Caco-2 (cell line): ENCODE measurements at regions not wholly inside any gene's neighbourhood (a gene's known extent, or its start where the extent isn't known, plus 50 kb on each side); places are given as distances from the start of the nearest gene placed in this dataset.
"Not testable (repeated sequence)": the region's sequence is repeated elsewhere in the genome, so short reads cannot be mapped to it uniquely, and the experiment has no call there.

Experiments
- BruUV-seq: library from RNA; stranded (reverse); fragments of 400-500 nt; replicated peaks from 2 replicates; lab custom pipeline; 2021; lab: Mats Ljungman, UMichigan
- CTCF ChIA-PET: fragments of 300-600 bp; sonication (Branson Sonifier 250); formaldehyde crosslinking; loops from one replicate; lab custom pipeline; 2022; ENCODE audit warnings: antibody characterized with exemption; lab: Charles Lee
- POLR2A ChIA-PET: fragments of 300-600 bp; sonication (Branson Sonifier 250); formaldehyde crosslinking; loops from one replicate; lab custom pipeline; 2022; ENCODE audit warnings: antibody characterized with exemption; lab: Charles Lee
- DNase-seq, 2 experiments: peaks; one replicate each; pipeline versions ENCODE4 v3.0.0 to v3.0.0-alpha.2; 2020 to 2022
- H3K27me3 ChIP-seq: replicated peaks from 2 replicates; pipeline ENCODE4 v1.6.0; 2011; ENCODE audit warnings: low read length; ENCODE audit not compliant: control insufficient read depth, insufficient read depth
- H3K36me3 ChIP-seq: 2 replicates; pipeline ENCODE4 v1.5.1; 2011; ENCODE audit warnings: low read length; ENCODE audit not compliant: control insufficient read depth, insufficient read depth
- H3K4me1 ChIP-seq: fragments of 250-450 bp; sonication (Bioruptor Pico); 2 replicates; pipeline ENCODE4 v1.5.1; 2020; ENCODE audit warnings: mild to moderate bottlenecking
- H3K4me3 ChIP-seq: 2 replicates; pipeline ENCODE4 v1.5.1; 2011; ENCODE audit warnings: low read depth, mild to moderate bottlenecking, control low read depth, low read length
- H3K9me3 ChIP-seq: fragments of 250-450 bp; sonication (Bioruptor Pico); 2 replicates; pipeline ENCODE4 v1.5.1; 2020; ENCODE audit warnings: mild to moderate bottlenecking, moderate library complexity
- H3K27ac Mint-ChIP-seq: one replicate; pipeline ENCODE4 v1.8.0; 2022; ENCODE audit warnings: mixed read lengths; ENCODE audit not compliant: unreplicated experiment
- H3K27me3 Mint-ChIP-seq: one replicate; pipeline ENCODE4 v1.8.0; 2022; ENCODE audit warnings: mixed read lengths; ENCODE audit not compliant: insufficient read depth, unreplicated experiment
- H3K36me3 Mint-ChIP-seq: one replicate; pipeline ENCODE4 v1.8.0; 2022; ENCODE audit warnings: mild to moderate bottlenecking, mixed read lengths; ENCODE audit not compliant: insufficient read depth, unreplicated experiment
- H3K4me1 Mint-ChIP-seq: one replicate; pipeline ENCODE4 v1.8.0; 2022; ENCODE audit warnings: low read depth, mixed read lengths; ENCODE audit not compliant: unreplicated experiment
- H3K4me3 Mint-ChIP-seq: one replicate; pipeline ENCODE4 v1.8.0; 2022; ENCODE audit warnings: mild to moderate bottlenecking, moderate library complexity, mixed read lengths; ENCODE audit not compliant: unreplicated experiment
- H3K9me3 Mint-ChIP-seq: one replicate; pipeline ENCODE4 v1.8.0; 2022; ENCODE audit warnings: mixed read lengths; ENCODE audit not compliant: unreplicated experiment
- intact Hi-C: fragments of 100-400 bp; cut with micrococcal nuclease; formaldehyde crosslinking; loops from one replicate; pipeline ENCODE4 v1.10.0; 2022; ENCODE audit not compliant: unreplicated experiment
- TF ChIP-seq, protein P1 (sequence below), 2 experiments: fragments of 200-600 bp in 1 of 2; IDR thresholded peaks; 1 replicate in 1 of 2; 2 replicates in 1 of 2; pipeline versions ENCODE4 v1.5.1 to v1.8.0; 2011 to 2022; ENCODE audit warnings: antibody characterized with exemption in 1 of 2, control low read depth in 1 of 2, inconsistent platforms in 1 of 2, low read depth in 1 of 2, low read length in 1 of 2, mild to moderate bottlenecking in 1 of 2, moderate library complexity in 1 of 2; ENCODE audit not compliant: insufficient read depth in 1 of 2, severe bottlenecking in 1 of 2, unreplicated experiment in 1 of 2

DNA sequence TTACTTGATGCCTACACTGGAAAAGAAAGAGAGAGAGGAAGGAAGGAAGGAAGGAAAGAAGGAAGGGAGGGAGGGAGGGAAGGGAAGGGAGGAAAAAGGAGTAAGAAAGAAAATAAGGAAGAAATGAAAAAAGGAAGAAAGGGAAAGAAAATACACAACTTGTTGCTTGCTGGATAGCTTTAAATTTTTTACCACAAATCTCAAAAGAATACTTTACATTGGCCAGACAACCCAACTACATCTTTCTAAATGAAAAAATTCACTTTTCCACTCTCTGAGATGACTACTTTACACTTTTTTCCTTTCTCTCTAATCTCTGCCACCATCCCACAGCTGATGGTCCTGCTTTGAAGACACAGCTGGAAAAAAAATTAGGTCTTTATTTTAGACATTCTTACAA, 228.9 kb upstream of the FAM78B start:
- Mint-ChIP-seq H3K9me3 (no peaks in the 10 kb centered on the region), H3K36me3 (no peaks in the 10 kb centered on the region), H3K4me3 (no peak overlapping the region), H3K27ac (no peak overlapping the region), H3K27me3 (no peaks in the 10 kb centered on the region), H3K4me1 (no peaks in the 10 kb centered on the region)
- ChIA-PET POLR2A (no interaction called here), CTCF (no interaction called here)
- DNase-seq, result no peak
- Histone ChIP-seq H3K36me3 (no peaks in the 10 kb centered on the region), H3K4me3 (no peak overlapping the region), H3K9me3 (no peaks in the 10 kb centered on the region), H3K4me1 (no peaks in the 10 kb centered on the region), H3K27me3 (no peaks in the 10 kb centered on the region)
- no TSS peak for BruUV-seq
- intact Hi-C loops, result no loop called here
- TF ChIP-seq, protein P1, sequence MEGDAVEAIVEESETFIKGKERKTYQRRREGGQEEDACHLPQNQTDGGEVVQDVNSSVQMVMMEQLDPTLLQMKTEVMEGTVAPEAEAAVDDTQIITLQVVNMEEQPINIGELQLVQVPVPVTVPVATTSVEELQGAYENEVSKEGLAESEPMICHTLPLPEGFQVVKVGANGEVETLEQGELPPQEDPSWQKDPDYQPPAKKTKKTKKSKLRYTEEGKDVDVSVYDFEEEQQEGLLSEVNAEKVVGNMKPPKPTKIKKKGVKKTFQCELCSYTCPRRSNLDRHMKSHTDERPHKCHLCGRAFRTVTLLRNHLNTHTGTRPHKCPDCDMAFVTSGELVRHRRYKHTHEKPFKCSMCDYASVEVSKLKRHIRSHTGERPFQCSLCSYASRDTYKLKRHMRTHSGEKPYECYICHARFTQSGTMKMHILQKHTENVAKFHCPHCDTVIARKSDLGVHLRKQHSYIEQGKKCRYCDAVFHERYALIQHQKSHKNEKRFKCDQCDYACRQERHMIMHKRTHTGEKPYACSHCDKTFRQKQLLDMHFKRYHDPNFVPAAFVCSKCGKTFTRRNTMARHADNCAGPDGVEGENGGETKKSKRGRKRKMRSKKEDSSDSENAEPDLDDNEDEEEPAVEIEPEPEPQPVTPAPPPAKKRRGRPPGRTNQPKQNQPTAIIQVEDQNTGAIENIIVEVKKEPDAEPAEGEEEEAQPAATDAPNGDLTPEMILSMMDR (IDR thresholded peaks at IDR 0.05; ENCODE audit: insufficient read depth in 1 of 2, low read depth in 1 of 2, low read length in 1 of 2, severe bottlenecking in 1 of 2, unreplicated experiment in 1 of 2), result no peak

DNA sequence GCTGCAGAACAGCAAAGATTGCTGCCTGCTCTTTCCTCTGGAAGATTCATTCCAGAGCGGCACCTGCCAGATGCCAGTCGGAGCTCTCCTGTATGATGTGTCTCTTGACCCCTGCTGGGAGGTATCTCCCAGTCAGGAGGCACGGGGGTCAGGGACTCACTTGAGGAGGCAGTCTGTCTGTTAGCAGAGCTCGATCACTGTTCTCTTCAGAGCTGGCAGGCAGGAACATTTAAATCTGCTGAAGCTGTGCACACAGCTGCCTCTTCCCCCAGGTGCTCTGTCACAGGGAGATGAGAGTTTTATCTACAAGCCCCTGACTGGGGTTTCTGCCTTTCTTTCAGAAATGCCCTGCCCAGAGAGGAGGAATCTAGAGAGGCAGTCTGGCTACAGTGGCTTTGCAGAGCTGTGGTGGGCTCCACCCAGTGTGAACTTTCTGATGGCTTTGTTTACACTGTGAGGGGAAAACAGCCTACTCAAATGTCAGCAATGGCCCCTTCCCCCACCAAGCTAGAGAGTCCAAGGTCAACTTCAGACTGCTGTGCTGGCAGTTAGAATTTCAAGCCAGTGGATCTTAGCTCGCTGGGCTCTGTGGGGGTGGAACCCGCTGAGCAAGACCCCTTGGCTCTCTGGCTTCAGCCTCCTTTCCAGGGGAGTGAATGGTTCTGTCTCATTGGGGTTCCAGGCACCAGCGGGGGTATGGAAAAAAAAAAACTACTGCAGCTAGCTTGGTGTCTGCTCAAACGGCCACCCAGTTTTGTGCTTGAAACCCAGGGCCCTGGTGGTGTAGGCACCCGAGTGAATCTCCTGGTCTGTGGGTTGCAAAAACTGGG, 242.7 kb upstream of the FAM78B start:
- H3K9me3 Mint-ChIP-seq, CTCF ChIA-PET, H3K27me3 Mint-ChIP-seq, H3K4me1 ChIP-seq, POLR2A ChIA-PET, H3K9me3 ChIP-seq, H3K4me3 ChIP-seq, intact Hi-C loops, H3K36me3 ChIP-seq, H3K36me3 Mint-ChIP-seq, H3K4me1 Mint-ChIP-seq, DNase-seq, H3K27me3 ChIP-seq, BruUV-seq, H3K27ac Mint-ChIP-seq, H3K4me3 Mint-ChIP-seq: not testable (repeated sequence)

DNA sequence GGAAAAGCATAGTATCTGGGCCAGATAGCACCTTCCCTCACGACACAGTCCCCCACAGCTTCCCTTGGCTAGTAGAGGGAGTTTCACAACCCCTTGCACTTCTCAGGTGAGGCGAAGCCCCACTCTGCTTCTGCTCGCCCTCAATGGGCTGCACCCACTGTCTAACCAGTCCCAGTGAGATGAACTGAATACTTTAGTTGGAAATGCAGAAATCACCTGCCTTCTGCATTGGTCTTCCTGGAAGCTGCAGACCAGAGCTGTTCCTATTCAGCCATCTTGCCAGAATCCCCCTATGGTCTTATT, 243.2 kb upstream of the FAM78B start:
- Mint-ChIP-seq H3K27me3 (no peaks in the 10 kb centered on the region), H3K4me1 (no peaks in the 10 kb centered on the region), H3K27ac (no peak overlapping the region), H3K36me3 (no peaks in the 10 kb centered on the region), H3K9me3 (peaks cover 10% of the 10 kb centered on the region), H3K4me3 (no peak overlapping the region)
- Histone ChIP-seq H3K4me1 (no peaks in the 10 kb centered on the region), H3K9me3 (no peaks in the 10 kb centered on the region), H3K4me3 (no peak overlapping the region), H3K27me3 (no peaks in the 10 kb centered on the region), H3K36me3 (no peaks in the 10 kb centered on the region)
- ChIA-PET POLR2A (no interaction called here), CTCF (no interaction called here)
- BruUV-seq, result no TSS peak
- no peak for DNase-seq
- intact Hi-C loops, result no loop called here
- TF ChIP-seq, protein P1 (IDR thresholded peaks at IDR 0.05; ENCODE audit: insufficient read depth in 1 of 2, low read depth in 1 of 2, low read length in 1 of 2, severe bottlenecking in 1 of 2, unreplicated experiment in 1 of 2), result no peak

DNA sequence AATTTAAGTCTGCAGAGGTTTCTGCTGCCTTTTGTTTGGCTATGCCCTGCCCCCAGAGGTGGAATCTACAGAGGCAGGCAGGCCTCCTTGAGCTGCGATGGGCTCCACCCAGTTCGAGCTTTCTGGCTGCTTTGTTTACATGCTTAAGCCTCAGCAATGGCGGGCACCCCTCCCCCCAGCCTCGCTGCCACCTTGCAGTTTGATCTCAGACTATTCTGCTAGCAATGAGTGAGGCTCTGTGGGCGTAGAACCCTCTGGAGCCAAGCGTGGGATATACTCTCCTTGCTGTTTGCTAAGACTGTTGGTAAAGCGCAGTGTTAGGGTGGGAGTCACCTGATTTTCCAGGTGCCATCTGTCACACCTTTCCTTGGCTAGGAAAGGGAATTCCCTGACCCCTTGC, 250.0 kb upstream of the FAM78B start:
- intact Hi-C loops, H3K36me3 ChIP-seq, CTCF ChIA-PET: not testable (repeated sequence)

More for the DNA sequence above, 250.0 kb upstream of the FAM78B start:
- H3K9me3 ChIP-seq, H3K36me3 Mint-ChIP-seq, H3K9me3 Mint-ChIP-seq, POLR2A ChIA-PET, H3K4me1 ChIP-seq, H3K4me3 ChIP-seq, H3K27me3 ChIP-seq, H3K4me3 Mint-ChIP-seq, H3K27me3 Mint-ChIP-seq, DNase-seq, H3K27ac Mint-ChIP-seq, BruUV-seq, H3K4me1 Mint-ChIP-seq: not testable (repeated sequence)
